Uterus (tissue), 2 donors: ENCODE measurements at regions not wholly inside any gene's neighbourhood (a gene's known extent, or its start where the extent isn't known, plus 50 kb on each side); places are given as distances from the start of the nearest gene placed in this dataset.

Source experiments
- CTCF ChIP-seq, 4 experiments: fragments of 200-600 bp in 2 of 4; fragments of 450-650 bp in 2 of 4; sonication (generic) in 2 of 4; IDR thresholded peaks; one replicate each; pipeline ENCODE4 v1.5.1; 2016 to 2019; ENCODE audit warnings: antibody characterized with exemption in 4 of 4, mild to moderate bottlenecking in 2 of 4, moderate library complexity in 1 of 4
- POLR2A ChIP-seq, 2 donors: fragments of 450-650 bp; IDR thresholded peaks; one replicate each; pipeline ENCODE4 v1.6.1; 2016; ENCODE audit warnings: antibody characterized with exemption in 2 of 2, mild to moderate bottlenecking in 1 of 2, moderate library complexity in 1 of 2

DNA sequence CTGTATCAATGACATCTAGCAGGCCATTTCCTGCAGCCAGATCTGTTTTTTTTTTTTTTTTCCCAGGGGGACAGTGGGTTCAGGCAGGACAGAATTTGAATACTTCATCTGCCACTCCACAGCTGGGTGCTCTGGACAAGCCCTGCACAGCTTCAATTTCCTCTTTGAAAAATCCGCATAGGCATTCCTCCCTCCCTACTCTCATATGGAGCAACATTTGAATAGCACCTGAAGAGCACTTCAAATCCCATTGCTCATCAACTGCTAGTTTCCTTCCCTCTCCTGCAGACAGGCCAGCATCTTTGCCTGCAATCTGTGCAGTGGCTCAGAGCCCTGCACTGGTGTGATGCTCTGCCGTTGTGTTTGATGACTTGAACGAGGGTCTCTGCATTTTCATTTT is 326.3 kb downstream of the TSN start:
- TF ChIP-seq CTCF (IDR thresholded peaks at IDR 0.05) (no peak), POLR2A (IDR thresholded peaks at IDR 0.05) (no peak)
